GM18505 (cell line): ENCODE measurements at regions not wholly inside any gene's neighbourhood (a gene's known extent, or its start where the extent isn't known, plus 50 kb on each side); places are given as distances from the start of the nearest gene placed in this dataset.

Experiments used
- ATAC-seq: cut with Tn5 transposase; IDR thresholded peaks from one replicate; pipeline ENCODE4 v1.9.1; 2021; ENCODE audit not compliant: unreplicated experiment
- POLR2A ChIP-seq: IDR thresholded peaks from 4 replicates; pipeline ENCODE4 v1.6.1; 2011; ENCODE audit warnings: borderline replicate concordance; ENCODE audit not compliant: insufficient read depth, insufficient read length; ENCODE audit errors: extremely low read depth

DNA sequence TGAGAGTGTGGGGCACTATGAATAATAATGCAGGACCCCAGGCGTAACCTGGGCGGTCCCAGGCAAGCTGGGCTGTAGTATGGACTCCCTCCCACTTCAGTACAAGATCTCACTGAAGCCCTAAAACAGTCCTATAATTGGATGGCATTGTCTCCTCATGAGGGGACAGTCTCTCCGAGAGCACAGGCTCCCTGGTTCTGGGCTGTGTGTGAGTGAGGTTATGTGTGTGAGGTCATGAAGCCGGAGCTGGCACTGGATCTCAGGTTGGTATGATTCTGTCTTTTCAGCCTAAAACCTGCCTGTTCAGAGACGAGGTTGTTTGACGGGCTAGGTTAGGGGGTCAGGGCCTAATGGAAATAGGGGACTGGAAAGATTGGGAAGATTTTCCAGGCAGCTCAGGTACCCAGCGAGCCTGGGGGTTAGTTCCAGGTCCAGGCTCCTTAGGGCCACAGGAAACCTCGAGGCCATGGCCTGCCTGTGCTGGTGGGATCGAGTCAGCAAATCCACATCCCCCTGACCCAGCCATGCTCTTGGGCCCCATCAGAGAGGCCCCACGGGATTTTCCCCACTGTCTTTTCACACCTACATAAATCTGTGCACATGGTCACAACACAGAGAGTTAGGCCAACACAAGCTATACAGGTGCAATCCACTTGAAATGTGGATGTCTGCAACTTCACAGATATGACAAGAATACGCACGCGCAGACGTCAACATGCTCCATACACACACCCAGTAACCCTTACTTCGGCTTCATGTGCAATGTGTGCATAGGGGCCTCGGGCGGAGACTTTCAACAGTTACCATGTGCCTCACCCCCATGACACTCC is 94.8 kb downstream of the INHBB start:
- no peak for ATAC-seq
- TF ChIP-seq POLR2A: no peak

DNA sequence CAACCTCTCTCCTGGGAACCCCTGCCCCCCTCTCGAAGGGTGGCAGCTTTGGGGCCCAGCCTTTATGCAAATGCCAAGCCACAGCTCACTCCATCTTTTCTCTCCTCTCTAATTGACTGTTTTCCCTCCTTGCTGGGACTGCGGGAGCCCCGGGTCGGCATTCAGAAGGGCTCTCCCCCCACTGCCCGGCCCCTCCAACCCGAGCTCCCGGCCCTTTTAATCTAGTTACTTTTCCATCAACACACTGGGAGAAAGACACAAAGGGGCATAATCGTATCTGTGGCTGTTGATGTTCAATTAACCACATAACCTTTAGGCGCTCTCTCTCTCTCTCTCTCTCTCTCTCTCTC is 95.4 kb downstream of the INHBB start:
- ATAC-seq: no peak
- TF ChIP-seq POLR2A: no peak

- no peak for TF ChIP-seq POLR2A
- no peak for ATAC-seq
These were observed 96.0 kb downstream of the INHBB start for GRCh38 chr2:120441744-120442471.

- TF ChIP-seq POLR2A: no peak
- ATAC-seq: no peak
These were observed 96.6 kb downstream of the INHBB start for GRCh38 chr2:120442541-120442922.

DNA sequence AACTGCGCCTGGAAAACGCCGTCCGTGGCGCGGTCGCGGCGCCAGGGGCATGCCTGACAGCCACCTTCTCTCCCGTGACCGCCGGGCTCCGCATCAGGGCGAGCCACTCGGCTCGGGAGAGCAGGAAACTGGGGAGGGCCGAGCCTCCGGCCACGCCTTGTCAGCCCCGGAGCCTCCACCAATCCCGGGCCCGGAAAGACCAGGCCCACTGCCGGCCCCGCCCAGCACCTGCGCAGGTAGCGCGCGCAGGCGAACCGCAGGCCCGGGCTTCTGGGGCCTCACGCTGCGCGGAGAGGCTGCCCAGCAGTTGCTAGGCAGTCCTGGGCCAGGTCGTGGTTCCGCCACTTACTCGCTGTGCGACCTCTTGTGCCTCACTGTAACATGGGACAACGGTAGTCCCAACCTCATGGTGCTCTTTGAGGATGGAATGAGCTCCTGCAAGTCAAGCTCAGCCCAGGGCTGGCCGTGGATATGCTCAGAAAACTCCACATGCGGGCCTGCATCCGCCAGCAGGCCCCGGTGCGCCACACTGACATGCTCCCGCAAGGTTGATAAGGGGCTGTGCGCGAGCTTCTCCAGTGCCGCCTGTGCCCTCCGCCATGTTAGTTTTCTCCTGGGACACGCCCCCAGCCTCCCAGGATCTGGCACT is 97.1 kb downstream of the INHBB start:
- ATAC-seq: no peak
- no peak for TF ChIP-seq POLR2A

DNA sequence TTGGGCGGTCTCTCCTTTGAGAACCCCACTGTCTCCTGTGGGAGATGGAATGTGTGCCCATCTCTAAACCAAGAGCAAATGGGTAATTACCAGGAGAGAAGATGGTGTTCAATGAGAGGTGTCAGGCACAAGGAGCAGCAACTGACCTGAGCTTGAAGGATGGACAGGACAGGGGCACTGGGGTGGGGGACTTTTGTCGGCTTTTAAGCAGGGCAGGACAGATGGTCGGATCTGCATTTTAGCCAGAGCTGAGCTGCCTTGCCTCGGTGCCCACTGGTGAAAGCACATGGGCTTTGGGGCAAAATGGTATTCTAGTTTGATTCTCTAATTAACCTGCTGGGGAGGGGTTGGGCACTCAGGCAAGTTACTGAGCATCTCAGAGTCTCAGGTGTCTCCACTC is 98.0 kb downstream of the INHBB start:
- no peak for ATAC-seq

GRCh38 chr2:120444691-120445240 is 98.8 kb downstream of the INHBB start:
- no peak for ATAC-seq
- TF ChIP-seq POLR2A: no peak

More for the DNA sequence above, 98.0 kb downstream of the INHBB start:
- TF ChIP-seq POLR2A: no peak

GRCh38 chr2:120445449-120446143 is 99.7 kb downstream of the INHBB start:
- no peak for TF ChIP-seq POLR2A
- ATAC-seq: no peak

GRCh38 chr2:120446236-120447126 is 100.5 kb downstream of the INHBB start:
- no peak for ATAC-seq
- no peak for TF ChIP-seq POLR2A

GRCh38 chr2:120447127-120447785 is 101.3 kb downstream of the INHBB start:
- no peak for ATAC-seq

GRCh38 chr2:120448436-120448835 is 102.5 kb downstream of the INHBB start:
- no peak for ATAC-seq

More at GRCh38 chr2:120447127-120447785, 101.3 kb downstream of the INHBB start:
- no peak for TF ChIP-seq POLR2A

More at GRCh38 chr2:120448436-120448835, 102.5 kb downstream of the INHBB start:
- TF ChIP-seq POLR2A: no peak
